T-cell (primary cell): ENCODE measurements at regions not wholly inside any gene's neighbourhood (a gene's known extent, or its start where the extent isn't known, plus 50 kb on each side); places are given as distances from the start of the nearest gene placed in this dataset.

Experiments used
- ATAC-seq, 4 experiments: fragments of 200-7000 bp in 3 of 4; fragments of 150-1000 bp in 1 of 4; cut with Tn5 transposase; replicated peaks in 1 of 4; 1 replicate in 3 of 4; 2 replicates in 1 of 4; pipeline ENCODE4 v1.10.0; 2021; ENCODE audit warnings: moderate library complexity in 3 of 4, mild to moderate bottlenecking in 2 of 4, moderate number of reproducible peaks in 1 of 4
- CTCF ChIA-PET, 2 donors: fragments of 300-600 bp; sonication (Branson Sonifier 250); formaldehyde crosslinking; loops; one replicate each; lab custom pipeline; 2022; ENCODE audit warnings: antibody characterized with exemption in 2 of 2; lab: Charles Lee
- POLR2A ChIA-PET, 2 donors: fragments of 300-600 bp; sonication (Branson Sonifier 250); formaldehyde crosslinking; loops; one replicate each; lab custom pipeline; 2022; ENCODE audit warnings: antibody characterized with exemption in 2 of 2; lab: Charles Lee
- DNase-seq, 35 experiments: peaks; one replicate each; pipeline versions ENCODE4 v3.0.0 to v3.0.0-alpha.2; 2013 to 2023
- H3K27ac ChIP-seq: one replicate; pipeline ENCODE4 v1.5.1; 2013; ENCODE audit warnings: low read length
- H3K27me3 ChIP-seq, 2 experiments: replicated peaks in 1 of 2; 1 replicate in 1 of 2; 2 replicates in 1 of 2; pipeline versions ENCODE4 v1.6.1 to v1.7.0; 2013; ENCODE audit warnings: low read length in 1 of 2, mixed read lengths in 1 of 2; ENCODE audit not compliant: control insufficient read depth in 2 of 2, insufficient read depth in 2 of 2; ENCODE audit errors: extremely low read depth in 1 of 2
- H3K36me3 ChIP-seq, 2 donors: 1 replicate in 1 of 2; 2 replicates in 1 of 2; pipeline versions ENCODE4 v1.6.1 to v1.7.0; 2013; ENCODE audit warnings: low read length in 1 of 2; ENCODE audit not compliant: control insufficient read depth in 2 of 2, insufficient read depth in 1 of 2; ENCODE audit errors: extremely low read depth in 1 of 2
- H3K4me1 ChIP-seq, 2 experiments: 1 replicate in 1 of 2; 2 replicates in 1 of 2; pipeline versions ENCODE4 v1.6.1 to v1.7.0; 2013; ENCODE audit warnings: low read length in 2 of 2, mixed read lengths in 1 of 2; ENCODE audit not compliant: insufficient read depth in 2 of 2, control insufficient read depth in 1 of 2; ENCODE audit errors: extremely low read depth in 1 of 2
- H3K4me3 ChIP-seq, 2 donors: 1 replicate in 1 of 2; 2 replicates in 1 of 2; pipeline versions ENCODE4 v1.5.1 to v1.7.0; 2013; ENCODE audit warnings: mild to moderate bottlenecking in 2 of 2, low read length in 1 of 2, moderate library complexity in 1 of 2; ENCODE audit not compliant: control insufficient read depth in 1 of 2; ENCODE audit errors: extremely low read depth in 1 of 2
- H3K9me3 ChIP-seq: 2 replicates; pipeline ENCODE4 v1.7.0; 2013
- H3K27ac Mint-ChIP-seq, 2 donors: one replicate each; pipeline ENCODE4 v1.8.0; 2020 to 2021; ENCODE audit warnings: mild to moderate bottlenecking in 2 of 2, mixed read lengths in 2 of 2
- H3K27me3 Mint-ChIP-seq, 2 donors: one replicate each; pipeline ENCODE4 v1.8.0; 2021 to 2022; ENCODE audit warnings: mixed read lengths in 2 of 2
- H3K36me3 Mint-ChIP-seq: one replicate; pipeline ENCODE4 v1.8.0; 2021; ENCODE audit warnings: mixed read lengths
- H3K4me1 Mint-ChIP-seq, 3 donors: one replicate each; pipeline ENCODE4 v1.8.0; 2020 to 2022; ENCODE audit warnings: mixed read lengths in 3 of 3, mild to moderate bottlenecking in 1 of 3
- H3K4me3 Mint-ChIP-seq, 3 donors: one replicate each; pipeline ENCODE4 v1.8.0; 2020 to 2022; ENCODE audit warnings: mild to moderate bottlenecking in 3 of 3, mixed read lengths in 3 of 3, moderate library complexity in 3 of 3
- H3K9me3 Mint-ChIP-seq, 3 donors: one replicate each; pipeline ENCODE4 v1.8.0; 2020 to 2022; ENCODE audit warnings: mixed read lengths in 3 of 3
- WGBS: methylation state at CpG from one replicate; pipeline ENCODE4 v1.1.5; 2013; ENCODE audit warnings: missing lambda C conversion rate; ENCODE audit not compliant: insufficient coverage; 5-methylcytosine and 5-hydroxymethylcytosine counted together

GRCh38 chr2:122596598-122596997, 841.1 kb downstream of the TSN start:
- H3K4me3 Mint-ChIP-seq: no peak overlapping the region
- CTCF ChIA-PET: no interaction called here
- H3K4me1 Mint-ChIP-seq: no peaks in the 10 kb centered on the region
- no peaks in the 10 kb centered on the region for H3K27me3 ChIP-seq
- no peaks in the 10 kb centered on the region for H3K4me1 ChIP-seq
- no peak overlapping the region for H3K27ac ChIP-seq
- no peaks in the 10 kb centered on the region for H3K9me3 ChIP-seq
- POLR2A ChIA-PET: no interaction called here
- peaks cover 7 to 10% (median 8%) of the 10 kb centered on the region in 3 donors for H3K9me3 Mint-ChIP-seq
- no CpG with 5 or more reads among the region's 3 CpGs for whole genome bisulfite sequencing
- no peaks in the 10 kb centered on the region for H3K27me3 Mint-ChIP-seq
- no peaks in the 10 kb centered on the region for H3K36me3 Mint-ChIP-seq
- H3K36me3 ChIP-seq: no peaks in the 10 kb centered on the region
- ATAC-seq (no peak), DNase-seq (no peak)
- H3K4me3 ChIP-seq: no peak overlapping the region
- H3K27ac Mint-ChIP-seq: no peak overlapping the region

GRCh38 chr2:122598784-122599183, 843.3 kb downstream of the TSN start:
- Mint-ChIP-seq H3K4me1 (no peaks in the 10 kb centered on the region), H3K9me3 (peaks cover 0 to 4% (median 2%) of the 10 kb centered on the region in 3 donors), H3K27me3 (no peaks in the 10 kb centered on the region), H3K4me3 (no peak overlapping the region), H3K36me3 (no peaks in the 10 kb centered on the region), H3K27ac (no peak overlapping the region)
- Histone ChIP-seq H3K27me3 (no peaks in the 10 kb centered on the region), H3K4me1 (no peaks in the 10 kb centered on the region), H3K36me3 (no peaks in the 10 kb centered on the region), H3K4me3 (no peak overlapping the region), H3K27ac (no peak overlapping the region), H3K9me3 (no peaks in the 10 kb centered on the region)
- no CpG with 5 or more reads among the region's 1 CpG for WGBS
- ATAC-seq (no peak), DNase-seq (no peak)
- ChIA-PET CTCF (no interaction called here), POLR2A (no interaction called here)

GRCh38 chr2:122610948-122611609, 855.6 kb downstream of the TSN start:
- ChIA-PET POLR2A (interaction anchor here in 1 of 2 donors (0.6 kb wide), 1 partner anchor 10 kb away, joined by 3 read pairs; no protein-coding TSS in a partner anchor), CTCF (no interaction called here)
- DNase-seq: no peak
- no peak for ATAC-seq
- Mint-ChIP-seq H3K4me1 (no peaks in the 10 kb centered on the region), H3K36me3 (no peaks in the 10 kb centered on the region), H3K4me3 (no peak overlapping the region), H3K27me3 (no peaks in the 10 kb centered on the region), H3K9me3 (peaks cover 4 to 32% (median 15%) of the 10 kb centered on the region in 3 donors), H3K27ac (no peak overlapping the region)
- 63% methylated on average over 2 of the region's 3 CpGs for WGBS
- H3K4me1 ChIP-seq: no peaks in the 10 kb centered on the region
- H3K36me3 ChIP-seq: no peaks in the 10 kb centered on the region
- no peaks in the 10 kb centered on the region for H3K27me3 ChIP-seq
- no peaks in the 10 kb centered on the region for H3K9me3 ChIP-seq
- no peak overlapping the region for H3K4me3 ChIP-seq
- no peak overlapping the region for H3K27ac ChIP-seq

- no peaks in the 10 kb centered on the region for H3K4me1 ChIP-seq
- no peaks in the 10 kb centered on the region for H3K27me3 ChIP-seq
- Mint-ChIP-seq H3K27me3 (no peaks in the 10 kb centered on the region), H3K4me3 (no peak overlapping the region), H3K9me3 (peaks cover 9 to 29% (median 9%) of the 10 kb centered on the region in 3 donors), H3K27ac (no peak overlapping the region), H3K36me3 (no peaks in the 10 kb centered on the region), H3K4me1 (no peaks in the 10 kb centered on the region)
- H3K27ac ChIP-seq: no peak overlapping the region
- no peaks in the 10 kb centered on the region for H3K36me3 ChIP-seq
- no peak for ATAC-seq
- H3K9me3 ChIP-seq: no peaks in the 10 kb centered on the region
- ChIA-PET POLR2A (no interaction called here), CTCF (interaction anchor here in 1 of 2 donors (0.7 kb wide), 1 partner anchor 13 kb away, joined by 4 read pairs; no protein-coding TSS in a partner anchor)
- DNase-seq: no peak
- WGBS: 71% methylated on average over 2 of the region's 3 CpGs
- no peak overlapping the region for H3K4me3 ChIP-seq
Measured at GRCh38 chr2:122622934-122623333, 867.5 kb downstream of the TSN start.

GRCh38 chr2:122627388-122627787, 871.9 kb downstream of the TSN start:
- no peak overlapping the region for H3K27ac Mint-ChIP-seq
- DNase-seq: no peak
- peaks cover 2 to 12% (median 9%) of the 10 kb centered on the region in 3 donors for H3K9me3 Mint-ChIP-seq
- H3K9me3 ChIP-seq: no peaks in the 10 kb centered on the region
- no peaks in the 10 kb centered on the region for H3K4me1 Mint-ChIP-seq
- no peak overlapping the region for H3K4me3 Mint-ChIP-seq
- H3K27me3 ChIP-seq: no peaks in the 10 kb centered on the region
- H3K27me3 Mint-ChIP-seq: no peaks in the 10 kb centered on the region
- H3K36me3 ChIP-seq: no peaks in the 10 kb centered on the region
- H3K27ac ChIP-seq: no peak overlapping the region
- H3K4me1 ChIP-seq: no peaks in the 10 kb centered on the region
- POLR2A ChIA-PET: no interaction called here
- H3K36me3 Mint-ChIP-seq: no peaks in the 10 kb centered on the region
- CTCF ChIA-PET: no interaction called here
- H3K4me3 ChIP-seq: no peak overlapping the region
- 0% methylated on average over 1 of the region's 3 CpGs for WGBS
- ATAC-seq: no peak

GRCh38 chr2:122634256-122634655, 878.8 kb downstream of the TSN start:
- ChIA-PET POLR2A (no interaction called here), CTCF (no interaction called here)
- no peak for DNase-seq
- Histone ChIP-seq H3K4me3 (no peak overlapping the region), H3K36me3 (no peaks in the 10 kb centered on the region), H3K9me3 (no peaks in the 10 kb centered on the region), H3K27me3 (no peaks in the 10 kb centered on the region), H3K27ac (no peak overlapping the region), H3K4me1 (no peaks in the 10 kb centered on the region)
- Mint-ChIP-seq H3K36me3 (no peaks in the 10 kb centered on the region), H3K4me3 (no peak overlapping the region), H3K27ac (no peak overlapping the region), H3K27me3 (no peaks in the 10 kb centered on the region), H3K4me1 (no peaks in the 10 kb centered on the region), H3K9me3 (peaks cover 4 to 10% (median 7%) of the 10 kb centered on the region in 3 donors)
- no peak for ATAC-seq
- WGBS: 43% methylated on average over 1 of the region's 1 CpG
